MCF 10A (cell line): ENCODE measurements at regions not wholly inside any gene's neighbourhood (a gene's known extent, or its start where the extent isn't known, plus 50 kb on each side); places are given as distances from the start of the nearest gene placed in this dataset.

Experiments used
- BruUV-seq: library from RNA; stranded (reverse); fragments of 400-500 nt; replicated peaks from 2 replicates; lab custom pipeline; 2021; lab: Mats Ljungman, UMichigan
- CTCF ChIA-PET: fragments of 300-600 bp; sonication (Branson Sonifier 250); formaldehyde crosslinking; extraction: SDS; loops from one replicate; lab custom pipeline; 2021; ENCODE audit warnings: antibody characterized with exemption, inconsistent platforms; lab: Yijun Ruan, JAX
- POLR2A ChIA-PET: fragments of 300-600, 350-650 bp; sonication (Branson Sonifier 250); formaldehyde crosslinking; extraction: SDS; loops from one replicate; lab custom pipeline; 2020; ENCODE audit warnings: antibody characterized with exemption, inconsistent platforms; lab: Yijun Ruan, JAX
- DNase-seq: peaks from one replicate; pipeline ENCODE4 v3.0.0-alpha.2; 2018; ENCODE audit not compliant: unreplicated experiment
- H3K27ac Mint-ChIP-seq: one replicate; pipeline ENCODE4 v1.8.0; 2022; ENCODE audit warnings: mild to moderate bottlenecking, low read depth, mixed read lengths; ENCODE audit not compliant: unreplicated experiment
- H3K27me3 Mint-ChIP-seq: one replicate; pipeline ENCODE4 v1.8.0; 2022; ENCODE audit warnings: mixed read lengths; ENCODE audit not compliant: insufficient read depth, unreplicated experiment
- H3K36me3 Mint-ChIP-seq: one replicate; pipeline ENCODE4 v1.8.0; 2022; ENCODE audit warnings: mild to moderate bottlenecking, moderate library complexity, mixed read lengths; ENCODE audit not compliant: insufficient read depth, unreplicated experiment
- H3K4me1 Mint-ChIP-seq: one replicate; pipeline ENCODE4 v1.8.0; 2022; ENCODE audit warnings: mixed read lengths; ENCODE audit not compliant: insufficient read depth, unreplicated experiment
- H3K4me3 Mint-ChIP-seq: one replicate; pipeline ENCODE4 v1.8.0; 2022; ENCODE audit warnings: mild to moderate bottlenecking, moderate library complexity, mixed read lengths; ENCODE audit not compliant: unreplicated experiment
- H3K9me3 Mint-ChIP-seq: one replicate; pipeline ENCODE4 v1.8.0; 2022; ENCODE audit warnings: mixed read lengths; ENCODE audit not compliant: unreplicated experiment
- CTCF ChIP-seq: fragments of 200-600 bp; IDR thresholded peaks from one replicate; pipeline ENCODE4 v1.8.0; 2022; ENCODE audit warnings: antibody characterized with exemption, mild to moderate bottlenecking; ENCODE audit not compliant: unreplicated experiment
- intact Hi-C: fragments of 100-400 bp; cut with micrococcal nuclease; formaldehyde crosslinking; loops from 2 replicates; pipeline ENCODE4 v1.14.1; 2022

GRCh38 chr21:24131056-24131455 is 1476.2 kb downstream of the MRPL39 start:
- no peak for TF ChIP-seq CTCF
- Mint-ChIP-seq H3K4me3 (no peak overlapping the region), H3K27ac (no peak overlapping the region), H3K9me3 (no peaks in the 10 kb centered on the region), H3K36me3 (no peaks in the 10 kb centered on the region), H3K27me3 (no peaks in the 10 kb centered on the region), H3K4me1 (no peaks in the 10 kb centered on the region)
- ChIA-PET POLR2A (no interaction called here), CTCF (no interaction called here)
- no TSS peak for BruUV-seq
- DNase-seq: no peak
- intact Hi-C loops: no loop called here

- no peaks in the 10 kb centered on the region for H3K9me3 Mint-ChIP-seq
- H3K27ac Mint-ChIP-seq: no peak overlapping the region
- no peak overlapping the region for H3K4me3 Mint-ChIP-seq
- intact Hi-C loops: no loop called here
- CTCF ChIA-PET: interaction anchor here (0.9 kb wide), 1 partner anchor 15 kb away, joined by 6 read pairs; no protein-coding TSS in a partner anchor
- H3K36me3 Mint-ChIP-seq: no peaks in the 10 kb centered on the region
- TF ChIP-seq CTCF: no peak
- BruUV-seq: no TSS peak
- POLR2A ChIA-PET: no interaction called here
- no peaks in the 10 kb centered on the region for H3K4me1 Mint-ChIP-seq
- H3K27me3 Mint-ChIP-seq: no peaks in the 10 kb centered on the region
- no peak for DNase-seq
These were observed 1479.6 kb downstream of the MRPL39 start for GRCh38 chr21:24127651-24128050.

- H3K4me3 Mint-ChIP-seq: no peak overlapping the region
- no peaks in the 10 kb centered on the region for H3K4me1 Mint-ChIP-seq
- no peak for TF ChIP-seq CTCF
- no peak overlapping the region for H3K27ac Mint-ChIP-seq
- no peaks in the 10 kb centered on the region for H3K36me3 Mint-ChIP-seq
- no peak for DNase-seq
- no TSS peak for BruUV-seq
- intact Hi-C loops: no loop called here
- CTCF ChIA-PET: no interaction called here
- no peaks in the 10 kb centered on the region for H3K9me3 Mint-ChIP-seq
- no peaks in the 10 kb centered on the region for H3K27me3 Mint-ChIP-seq
- POLR2A ChIA-PET: interaction anchor here (0.7 kb wide), 1 partner anchor 1152 kb away, joined by 3 read pairs; no protein-coding TSS in a partner anchor
These were observed 1483.5 kb downstream of the MRPL39 start for GRCh38 chr21:24123785-24124184.

GRCh38 chr21:24118738-24119459 is 1488.4 kb downstream of the MRPL39 start:
- no peak overlapping the region for H3K27ac Mint-ChIP-seq
- H3K4me3 Mint-ChIP-seq: no peak overlapping the region
- no peaks in the 10 kb centered on the region for H3K4me1 Mint-ChIP-seq
- H3K27me3 Mint-ChIP-seq: no peaks in the 10 kb centered on the region
- intact Hi-C loops: loop anchor here (10.0 kb wide), 1 partner anchor 396 kb away; no protein-coding TSS in a partner anchor
- no peaks in the 10 kb centered on the region for H3K36me3 Mint-ChIP-seq
- no TSS peak for BruUV-seq
- POLR2A ChIA-PET: no interaction called here
- TF ChIP-seq CTCF: no peak
- CTCF ChIA-PET: no interaction called here
- DNase-seq: no peak
- no peaks in the 10 kb centered on the region for H3K9me3 Mint-ChIP-seq
